A673 (cell line): ENCODE measurements at regions not wholly inside any gene's neighbourhood (a gene's known extent, or its start where the extent isn't known, plus 50 kb on each side); places are given as distances from the start of the nearest gene placed in this dataset.

Experiments used
- BruUV-seq: library from RNA; stranded (reverse); fragments of 400-500 nt; replicated peaks from 2 replicates; lab custom pipeline; 2021; lab: Mats Ljungman, UMichigan
- CTCF ChIA-PET: fragments of 300-600 bp; sonication (Branson Sonifier 250); formaldehyde crosslinking; loops from one replicate; lab custom pipeline; 2022; ENCODE audit warnings: antibody characterized with exemption; lab: Charles Lee
- POLR2A ChIA-PET: fragments of 300-600 bp; sonication (Branson Sonifier 250); formaldehyde crosslinking; loops from one replicate; lab custom pipeline; 2022; ENCODE audit warnings: antibody characterized with exemption; ENCODE audit not compliant: low non-redundant PET; lab: Charles Lee
- DNase-seq: peaks from one replicate; pipeline ENCODE4 v3.0.0-alpha.2; 2015; ENCODE audit warnings: low spot score
- H3K27ac ChIP-seq: fragments of 200-600 bp; sonication (generic); 2 replicates; pipeline ENCODE4 v1.5.1; 2016; ENCODE audit warnings: mixed run types, low read depth, mild to moderate bottlenecking, mixed read lengths, antibody characterized with exemption, low read length; ENCODE audit not compliant: poor library complexity, severe bottlenecking
- H3K27me3 ChIP-seq: fragments of 200-600 bp; sonication (generic); replicated peaks from 2 replicates; pipeline ENCODE4 v1.6.1; 2017; ENCODE audit warnings: mixed run types, low read depth, mild to moderate bottlenecking, mixed read lengths, antibody characterized with exemption, low read length; ENCODE audit not compliant: insufficient read depth, poor library complexity
- H3K36me3 ChIP-seq: fragments of 200-600 bp; sonication (generic); 2 replicates; pipeline ENCODE4 v1.6.1; 2016; ENCODE audit warnings: mixed run types, mild to moderate bottlenecking, mixed read lengths, antibody characterized with exemption, low read length; ENCODE audit not compliant: insufficient read depth, poor library complexity, severe bottlenecking
- H3K4me1 ChIP-seq: fragments of 200-600 bp; sonication (generic); 2 replicates; pipeline ENCODE4 v1.6.1; 2017; ENCODE audit warnings: mixed run types, mild to moderate bottlenecking, mixed read lengths, antibody characterized with exemption, low read length; ENCODE audit not compliant: insufficient read depth, poor library complexity, severe bottlenecking
- H3K4me3 ChIP-seq: fragments of 200-600 bp; sonication (generic); 2 replicates; pipeline ENCODE4 v1.5.1; 2016; ENCODE audit warnings: low read depth, mixed run types, mild to moderate bottlenecking, mixed read lengths, low read length; ENCODE audit not compliant: poor library complexity, severe bottlenecking
- H3K9me3 ChIP-seq: fragments of 200-600 bp; sonication (generic); 2 replicates; pipeline ENCODE4 v1.6.1; 2016; ENCODE audit warnings: mixed run types, low read depth, mild to moderate bottlenecking, mixed read lengths, antibody characterized with exemption, low read length; ENCODE audit not compliant: poor library complexity, severe bottlenecking
- CTCF ChIP-seq: fragments of 300-800, 200-600 bp; sonication (generic); conservative IDR thresholded peaks from 2 replicates; pipeline ENCODE4 v1.5.1; 2017; ENCODE audit warnings: low read depth, mild to moderate bottlenecking, antibody characterized with exemption, low read length, moderate library complexity, mixed read lengths
- EZH2 ChIP-seq: fragments of 200-600 bp; sonication (generic); IDR thresholded peaks from 2 replicates; pipeline ENCODE4 v1.6.1; 2017; ENCODE audit warnings: borderline replicate concordance, low read depth, mild to moderate bottlenecking, mixed read lengths, antibody characterized with exemption, low read length; ENCODE audit not compliant: poor library complexity, severe bottlenecking
- intact Hi-C: fragments of 100-400 bp; cut with micrococcal nuclease; formaldehyde crosslinking; loops from one replicate; pipeline ENCODE4 v1.10.0; 2022; ENCODE audit not compliant: unreplicated experiment

- no peak for DNase-seq
- POLR2A ChIA-PET, result no interaction called here
- Histone ChIP-seq H3K27me3 (no peaks in the 10 kb centered on the region), H3K9me3 (no peaks in the 10 kb centered on the region), H3K36me3 (no peaks in the 10 kb centered on the region), H3K4me3 (no peak overlapping the region), H3K4me1 (peaks cover 5% of the 10 kb centered on the region), H3K27ac (no peak overlapping the region)
- intact Hi-C loops, result no loop called here
- CTCF ChIA-PET, result no interaction called here
- no TSS peak for BruUV-seq
- no peak for TF ChIP-seq EZH2
- TF ChIP-seq CTCF, result no peak
These were observed 83.6 kb downstream of the SPRING1 start for GRCh38 chr12:116654226-116654743.

- Histone ChIP-seq H3K4me3 (no peak overlapping the region), H3K27me3 (no peaks in the 10 kb centered on the region), H3K4me1 (no peaks in the 10 kb centered on the region), H3K27ac (no peak overlapping the region), H3K9me3 (no peaks in the 10 kb centered on the region), H3K36me3 (no peaks in the 10 kb centered on the region)
- POLR2A ChIA-PET, result no interaction called here
- no TSS peak for BruUV-seq
- CTCF ChIA-PET, result no interaction called here
- TF ChIP-seq CTCF (no peak), EZH2 (no peak)
- no peak for DNase-seq
- intact Hi-C loops, result no loop called here
These were observed 86.8 kb downstream of the SPRING1 start for GRCh38 chr12:116651089-116651488.

- ChIA-PET POLR2A (no interaction called here), CTCF (no interaction called here)
These were observed 87.2 kb downstream of the SPRING1 start for GRCh38 chr12:116650585-116651087.

More at GRCh38 chr12:116650585-116651087, 87.2 kb downstream of the SPRING1 start:
- DNase-seq, result peak; percentile 55
- no peaks in the 10 kb centered on the region for H3K9me3 ChIP-seq
- no peak overlapping the region for H3K4me3 ChIP-seq
- TF ChIP-seq EZH2 (no peak), CTCF (no peak)
- intact Hi-C loops, result no loop called here
- H3K4me1 ChIP-seq, result no peaks in the 10 kb centered on the region
- H3K27ac ChIP-seq, result no peak overlapping the region
- no TSS peak for BruUV-seq
- no peaks in the 10 kb centered on the region for H3K27me3 ChIP-seq
- no peaks in the 10 kb centered on the region for H3K36me3 ChIP-seq
